Cardiac muscle cell (in vitro differentiated cells and primary cell): ENCODE measurements at regions not wholly inside any gene's neighbourhood (a gene's known extent, or its start where the extent isn't known, plus 50 kb on each side); places are given as distances from the start of the nearest gene placed in this dataset.

ENCODE experiments used
- DNase-seq, 2 donors: peaks; one replicate each; pipeline versions ENCODE4 v3.0.0 to v3.0.0-alpha.2; 2010 to 2017; ENCODE audit warnings: low read depth in 1 of 2, low spot score in 1 of 2
- H3K27ac ChIP-seq: fragments of 200-600 bp; sonication (generic); 2 replicates; pipeline ENCODE4 v1.5.1; 2016
- H3K27me3 ChIP-seq: fragments of 200-600 bp; sonication (generic); 2 replicates; pipeline ENCODE4 v1.6.0; 2016; ENCODE audit warnings: control low read depth
- H3K36me3 ChIP-seq: fragments of 200-600 bp; sonication (generic); 2 replicates; pipeline ENCODE4 v1.5.1; 2016; ENCODE audit warnings: control low read depth
- H3K4me1 ChIP-seq: fragments of 200-600 bp; sonication (generic); 2 replicates; pipeline ENCODE4 v1.8.1; 2017; ENCODE audit warnings: low read depth, mild to moderate bottlenecking, mixed run types
- H3K4me3 ChIP-seq: fragments of 200-600 bp; sonication (generic); 2 replicates; pipeline ENCODE4 v1.5.1; 2016; ENCODE audit warnings: mild to moderate bottlenecking
- H3K9me3 ChIP-seq: fragments of 200-600 bp; sonication (generic); 2 replicates; pipeline ENCODE4 v1.5.1; 2017; ENCODE audit warnings: low read depth, mild to moderate bottlenecking, control low read depth
- CTCF ChIP-seq: IDR thresholded peaks from 2 replicates; pipeline ENCODE4 v1.5.1; 2012; ENCODE audit warnings: low read depth, mild to moderate bottlenecking, low read length

- Histone ChIP-seq H3K27me3 (no peaks in the 10 kb centered on the region), H3K27ac (no peak overlapping the region), H3K36me3 (no peaks in the 10 kb centered on the region), H3K9me3 (no peaks in the 10 kb centered on the region), H3K4me3 (no peak overlapping the region), H3K4me1 (peaks cover 8% of the 10 kb centered on the region)
- no peak for TF ChIP-seq CTCF
- DNase-seq: peak in 1 of 2 donors; percentile 45
Observed at GRCh38 chr1:25065795-25066238, 135.7 kb upstream of the RUNX3 start.

- Histone ChIP-seq H3K4me3 (no peak overlapping the region), H3K27me3 (no peaks in the 10 kb centered on the region), H3K9me3 (no peaks in the 10 kb centered on the region), H3K27ac (no peak overlapping the region), H3K36me3 (no peaks in the 10 kb centered on the region), H3K4me1 (peaks cover 8% of the 10 kb centered on the region)
- no peak for TF ChIP-seq CTCF
- no peak for DNase-seq
Observed at GRCh38 chr1:25065321-25065721, 135.2 kb upstream of the RUNX3 start.

GRCh38 chr1:25064465-25065240, 134.6 kb upstream of the RUNX3 start:
- no peak for TF ChIP-seq CTCF

GRCh38 chr1:25063591-25064416, 133.7 kb upstream of the RUNX3 start:
- no peak for TF ChIP-seq CTCF
- no peak for DNase-seq
- Histone ChIP-seq H3K27ac (no peak overlapping the region), H3K9me3 (no peaks in the 10 kb centered on the region), H3K36me3 (no peaks in the 10 kb centered on the region), H3K4me1 (peaks cover 8% of the 10 kb centered on the region), H3K4me3 (no peak overlapping the region), H3K27me3 (no peaks in the 10 kb centered on the region)

More at GRCh38 chr1:25064465-25065240, 134.6 kb upstream of the RUNX3 start:
- H3K4me3 ChIP-seq: no peak overlapping the region
- H3K27ac ChIP-seq: no peak overlapping the region
- DNase-seq: no peak
- no peaks in the 10 kb centered on the region for H3K27me3 ChIP-seq
- peaks cover 8% of the 10 kb centered on the region for H3K4me1 ChIP-seq
- H3K36me3 ChIP-seq: no peaks in the 10 kb centered on the region
- no peaks in the 10 kb centered on the region for H3K9me3 ChIP-seq

GRCh38 chr1:25062621-25063255, 132.7 kb upstream of the RUNX3 start:
- no peaks in the 10 kb centered on the region for H3K36me3 ChIP-seq
- no peaks in the 10 kb centered on the region for H3K27me3 ChIP-seq
- peaks cover 8% of the 10 kb centered on the region for H3K4me1 ChIP-seq
- TF ChIP-seq CTCF: no peak
- H3K4me3 ChIP-seq: no peak overlapping the region
- no peak overlapping the region for H3K27ac ChIP-seq
- no peaks in the 10 kb centered on the region for H3K9me3 ChIP-seq
- DNase-seq: no peak
